ENCODE measurements at regions not wholly inside any gene's neighbourhood (a gene's known extent, or its start where the extent isn't known, plus 50 kb on each side); places are given as distances from the start of the nearest gene placed in this dataset.

DNA sequence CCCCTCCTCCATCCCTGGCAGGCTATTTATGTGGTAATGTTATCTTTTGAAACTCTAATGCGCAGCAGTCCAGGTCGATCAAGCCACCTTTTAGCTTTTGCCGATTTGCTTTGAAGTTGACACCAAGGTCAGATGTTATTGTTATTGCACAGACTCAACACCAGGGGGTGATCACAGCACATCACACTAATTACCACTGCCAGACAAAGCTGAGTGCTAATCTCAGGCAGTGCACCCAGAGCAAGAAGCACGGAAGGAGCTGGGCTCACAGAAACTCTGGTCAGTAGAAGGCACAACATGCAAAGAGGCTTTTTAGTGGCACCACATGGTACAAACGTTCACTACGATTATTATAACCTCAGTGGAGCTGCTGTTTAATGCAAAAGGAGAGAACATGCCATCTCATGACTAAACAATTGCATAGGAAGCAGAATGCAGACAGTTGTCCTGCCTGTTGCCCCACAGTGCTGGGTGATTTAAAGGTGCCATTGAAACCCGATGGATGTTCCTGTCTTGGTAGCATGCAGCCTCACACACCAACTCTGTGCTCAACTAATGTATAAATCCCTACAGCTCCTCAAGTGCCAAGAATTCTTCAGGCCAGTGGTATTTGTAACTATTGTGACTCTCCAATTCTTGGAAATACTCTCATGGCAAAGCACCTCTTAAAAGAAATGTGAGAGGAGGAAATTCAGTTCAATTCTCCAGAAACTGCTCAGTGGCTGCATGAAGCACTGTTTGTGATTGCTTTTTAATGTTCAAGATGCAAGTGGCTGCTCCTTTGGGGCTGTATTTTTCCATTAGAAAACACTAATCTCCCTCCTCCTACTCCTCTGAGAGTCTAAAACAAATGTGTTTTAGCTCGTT lies 353.9 kb upstream of the DDI1 start (continued):
- no peak for TF ChIP-seq ZBTB49 (tag by site-specific recombination; IDR thresholded peaks at IDR 0.05; ENCODE audit: low read depth)
- TF ChIP-seq ZBTB1 (tag by site-specific recombination; IDR thresholded peaks at IDR 0.05) = no peak
- TF ChIP-seq ZNF677 (tag by site-specific recombination; IDR thresholded peaks at IDR 0.05) = no peak
- no peak for TF ChIP-seq ZBTB44 (tag by site-specific recombination; IDR thresholded peaks at IDR 0.05)
- TF ChIP-seq CTCF (tag by site-specific recombination; IDR thresholded peaks at IDR 0.05) = peak; percentile 53; the same call in 1 of the 2 replicates
- TF ChIP-seq ZNF76 (tag by site-specific recombination; IDR thresholded peaks at IDR 0.05; ENCODE audit: borderline replicate concordance, low read depth) = no peak
- TF ChIP-seq ZNF423 (tag by site-specific recombination; IDR thresholded peaks at IDR 0.05) = no peak
- no peak for TF ChIP-seq ZNF544 (tag by site-specific recombination; IDR thresholded peaks at IDR 0.05)
- TF ChIP-seq ZNF155 (tag by site-specific recombination; IDR thresholded peaks at IDR 0.05) = no peak
- no peak for TF ChIP-seq ZNF707 (tag by site-specific recombination; IDR thresholded peaks at IDR 0.05)
- TF ChIP-seq INSM2 (tag by site-specific recombination; IDR thresholded peaks at IDR 0.05) = no peak
- no peak for TF ChIP-seq ZEB2 (tag by site-specific recombination; IDR thresholded peaks at IDR 0.05)
- no peak for TF ChIP-seq ZNF792 (tag by site-specific recombination; IDR thresholded peaks at IDR 0.05)
- no peak for TF ChIP-seq KLF9 (tag by site-specific recombination; IDR thresholded peaks at IDR 0.05; ENCODE audit: low read depth)
- TF ChIP-seq ZNF23 (tag by site-specific recombination; IDR thresholded peaks at IDR 0.05; ENCODE audit: borderline replicate concordance) = no peak
- TF ChIP-seq MEIS1 (CRISPR knock-in tag; IDR thresholded peaks at IDR 0.05; ENCODE audit: borderline replicate concordance) = no peak
- TF ChIP-seq ZNF473 (tag by site-specific recombination; IDR thresholded peaks at IDR 0.05) = no peak
- TF ChIP-seq SETDB1 (IDR thresholded peaks at IDR 0.05; ENCODE audit: insufficient read length, low read length) = no peak
- peak; percentile 96 for TF ChIP-seq TCF7L2 (IDR thresholded peaks at IDR 0.05; ENCODE audit: borderline replicate concordance, low read depth, low read length)

DNA sequence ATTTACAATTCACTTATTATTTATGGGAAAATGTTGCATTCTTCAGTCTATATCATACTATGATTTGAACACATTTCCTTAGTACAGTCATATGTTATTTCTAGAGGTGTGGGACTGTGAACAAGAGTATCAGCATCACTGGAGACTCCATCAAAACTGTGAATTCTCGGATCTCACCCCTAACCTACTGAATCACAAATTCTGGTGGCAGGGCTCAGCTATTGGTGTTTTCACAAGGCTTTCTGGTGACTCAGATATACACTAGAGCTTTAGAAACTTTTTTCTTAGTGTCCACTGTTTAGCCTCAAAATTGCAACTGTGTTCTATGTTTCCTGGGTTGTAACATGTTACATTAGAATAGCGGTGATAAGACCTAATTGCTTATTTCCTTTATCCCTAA lies 352.9 kb upstream of the DDI1 start:
- Histone ChIP-seq H3K4me1 (ENCODE audit: control insufficient read depth, insufficient read depth, low read length) (no peaks in the 10 kb centered on the region), H3K4me3 (ENCODE audit: low read depth, low read length) (no peak overlapping the region), H3K36me3 (ENCODE audit: control insufficient read depth in 2 of 2, insufficient read depth in 1 of 2, low read length in 2 of 2) (no peaks in the 10 kb centered on the region), H3K9me3 (ENCODE audit: control insufficient read depth, insufficient read depth, low read depth, low read length) (no peaks in the 10 kb centered on the region), H3K27ac (ENCODE audit: extremely low read depth, low read depth, low read length) (no peak overlapping the region)
- ChIA-PET POLR2A (no interaction called here), CTCF (interaction anchor here (0.6 kb wide), 1 partner anchor 494 kb away, joined by 3 read pairs; no protein-coding TSS in a partner anchor)
- TF ChIP-seq ZNF561 (tag by site-specific recombination; IDR thresholded peaks at IDR 0.05; ENCODE audit: borderline replicate concordance) (no peak), ZSCAN23 (tag by site-specific recombination; IDR thresholded peaks at IDR 0.05) (no peak), ZNF404 (tag by site-specific recombination; IDR thresholded peaks at IDR 0.05) (no peak), ZNF169 (tag by site-specific recombination; IDR thresholded peaks at IDR 0.05) (no peak), ZNF701 (tag by site-specific recombination; IDR thresholded peaks at IDR 0.05) (no peak), ZNF10 (tag by site-specific recombination; IDR thresholded peaks at IDR 0.05) (no peak), ZBTB49 (tag by site-specific recombination; IDR thresholded peaks at IDR 0.05; ENCODE audit: low read depth) (no peak)
- TF ChIP-seq, protein P1, sequence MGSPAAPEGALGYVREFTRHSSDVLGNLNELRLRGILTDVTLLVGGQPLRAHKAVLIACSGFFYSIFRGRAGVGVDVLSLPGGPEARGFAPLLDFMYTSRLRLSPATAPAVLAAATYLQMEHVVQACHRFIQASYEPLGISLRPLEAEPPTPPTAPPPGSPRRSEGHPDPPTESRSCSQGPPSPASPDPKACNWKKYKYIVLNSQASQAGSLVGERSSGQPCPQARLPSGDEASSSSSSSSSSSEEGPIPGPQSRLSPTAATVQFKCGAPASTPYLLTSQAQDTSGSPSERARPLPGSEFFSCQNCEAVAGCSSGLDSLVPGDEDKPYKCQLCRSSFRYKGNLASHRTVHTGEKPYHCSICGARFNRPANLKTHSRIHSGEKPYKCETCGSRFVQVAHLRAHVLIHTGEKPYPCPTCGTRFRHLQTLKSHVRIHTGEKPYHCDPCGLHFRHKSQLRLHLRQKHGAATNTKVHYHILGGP (tag by site-specific recombination; IDR thresholded peaks at IDR 0.05) = no peak

Data from HEK293 (cell line).